ENCODE measurements at regions not wholly inside any gene's neighbourhood (a gene's known extent, or its start where the extent isn't known, plus 50 kb on each side); places are given as distances from the start of the nearest gene placed in this dataset.

DNA sequence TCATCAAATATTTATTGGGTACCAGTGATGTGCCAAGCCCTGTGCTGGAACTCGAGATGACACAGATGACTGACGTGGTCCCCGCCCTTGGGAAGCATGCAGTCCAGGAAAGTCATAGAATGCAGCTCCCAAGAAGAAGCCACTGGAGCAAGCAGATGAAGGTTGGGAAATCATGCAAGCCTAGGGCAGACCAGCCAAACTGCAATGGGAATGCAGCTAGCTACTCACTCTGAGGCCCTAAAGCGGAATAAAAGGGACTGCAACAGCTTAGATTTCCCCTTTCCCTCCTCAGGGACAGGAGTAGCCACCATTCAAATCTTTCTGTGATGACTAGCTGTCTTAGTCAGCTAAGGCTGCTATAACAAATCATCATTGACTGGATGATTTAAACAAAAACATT lies 152.2 kb downstream of the MAFB start:
- no peak for DNase-seq

DNA sequence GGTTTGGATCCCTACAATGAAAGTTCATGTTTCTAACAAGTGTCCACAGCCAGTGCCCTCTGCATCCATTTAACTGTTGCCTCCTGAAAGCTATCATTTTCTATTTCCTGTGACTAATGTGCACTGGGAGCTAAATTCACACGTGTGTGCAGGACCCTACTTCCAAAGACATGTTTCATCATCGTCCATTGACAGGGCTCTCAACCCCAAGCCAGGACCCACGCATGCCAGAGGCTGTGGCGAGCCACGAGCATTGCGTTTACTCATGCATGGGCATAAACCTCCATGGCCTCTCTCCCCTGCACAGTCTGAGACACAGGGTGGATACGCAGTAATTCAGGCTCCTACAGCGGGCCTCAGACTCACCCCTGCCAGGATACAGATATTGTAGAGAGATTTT lies 153.2 kb downstream of the MAFB start:
- no peak for DNase-seq

DNA sequence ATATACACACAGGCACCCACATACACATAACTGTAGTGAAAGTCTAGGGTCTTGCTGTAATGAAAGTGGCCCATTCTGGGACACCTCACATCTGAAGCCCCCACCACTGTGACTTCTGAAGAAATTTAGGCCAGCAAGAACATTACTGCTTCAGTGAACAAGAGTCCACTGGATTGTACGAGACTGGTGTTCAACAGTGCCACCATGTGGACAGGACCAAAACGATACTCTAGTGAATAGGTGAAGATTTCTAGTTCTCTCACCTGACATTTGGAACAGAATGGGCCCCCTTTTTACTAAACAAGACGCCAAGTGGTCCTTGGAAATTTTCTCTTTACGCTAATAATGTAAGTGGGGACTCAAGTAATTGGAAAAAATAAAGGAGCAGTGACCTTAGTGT lies 156.9 kb downstream of the MAFB start:
- DNase-seq = no peak

DNA sequence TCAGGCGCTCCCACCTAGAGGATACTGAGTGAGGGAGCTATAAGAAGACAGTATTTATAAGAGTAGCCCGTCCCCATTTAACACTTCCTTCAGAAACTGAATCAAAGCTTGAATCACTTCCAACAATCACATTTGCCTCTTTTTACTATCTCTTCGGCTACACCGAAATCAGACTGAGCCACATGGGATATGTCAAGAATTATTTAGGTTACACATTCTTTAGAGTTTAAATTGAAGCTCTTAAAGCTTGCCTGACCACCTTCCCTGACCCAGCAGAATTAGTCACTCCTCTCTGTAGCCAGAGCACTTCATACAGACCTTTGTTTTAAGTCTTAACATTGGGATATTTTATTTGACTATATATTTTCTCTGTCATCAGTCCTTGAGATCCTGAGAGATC lies 163.7 kb downstream of the MAFB start:
- no peak for DNase-seq

DNA sequence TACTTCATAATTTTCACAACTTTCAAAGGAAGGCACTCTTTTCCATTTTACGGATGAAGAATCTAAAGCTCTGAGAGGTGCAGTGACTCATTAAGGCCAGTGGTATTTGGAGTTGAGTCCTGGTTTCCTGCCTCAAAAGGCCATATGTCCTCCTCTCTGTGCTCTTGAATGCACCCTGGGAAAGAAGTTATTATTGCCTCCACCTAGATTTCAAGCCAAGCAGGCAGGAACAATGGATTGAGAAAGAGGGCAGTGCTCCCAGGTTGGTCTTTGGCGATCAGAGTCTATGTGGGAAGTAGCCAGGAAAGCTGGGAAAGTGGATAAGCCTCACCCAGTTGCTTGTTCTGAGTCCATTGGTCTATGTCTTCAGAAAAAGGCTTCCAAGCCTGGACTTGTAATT lies 165.0 kb downstream of the MAFB start:
- no peak for DNase-seq

DNA sequence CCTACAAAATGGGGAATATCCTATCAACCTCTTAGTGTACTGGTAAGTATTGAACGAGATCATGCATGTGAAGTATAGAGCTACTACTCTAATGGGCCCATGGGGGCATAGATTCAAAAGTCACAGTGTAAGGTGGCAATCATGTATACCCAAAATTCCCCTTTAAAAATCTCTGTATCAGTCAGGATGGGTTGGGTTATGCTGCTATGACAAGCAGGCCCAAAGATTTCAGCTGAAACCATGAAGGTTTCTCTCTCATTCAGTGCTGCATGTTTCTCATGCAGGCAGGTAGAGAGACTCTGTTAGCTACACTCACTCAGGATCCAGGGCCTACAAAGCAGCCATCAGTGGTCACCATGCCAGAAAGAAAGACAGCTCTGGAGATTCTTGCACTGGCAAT lies 166.6 kb downstream of the MAFB start:
- DNase-seq = no peak

DNA sequence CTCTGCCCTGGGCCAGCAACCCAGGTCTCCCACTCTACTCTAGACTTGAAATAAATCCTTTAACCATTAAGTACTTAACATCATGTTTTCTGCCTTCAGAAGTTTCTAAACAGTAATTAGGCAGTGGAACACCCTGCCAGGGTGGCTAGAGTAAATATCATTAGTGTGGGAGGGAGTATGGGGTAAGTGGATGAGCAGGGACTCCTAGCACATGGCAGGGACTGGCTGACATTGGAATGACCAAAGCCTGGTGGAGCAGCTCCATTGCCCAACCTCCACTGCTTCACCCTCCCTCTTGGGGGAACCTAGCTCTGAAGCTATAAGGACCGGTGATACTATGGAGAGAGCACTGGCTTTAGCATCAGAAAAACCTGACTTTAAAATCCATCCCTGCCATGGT lies 167.1 kb downstream of the MAFB start:
- DNase-seq = no peak

DNA sequence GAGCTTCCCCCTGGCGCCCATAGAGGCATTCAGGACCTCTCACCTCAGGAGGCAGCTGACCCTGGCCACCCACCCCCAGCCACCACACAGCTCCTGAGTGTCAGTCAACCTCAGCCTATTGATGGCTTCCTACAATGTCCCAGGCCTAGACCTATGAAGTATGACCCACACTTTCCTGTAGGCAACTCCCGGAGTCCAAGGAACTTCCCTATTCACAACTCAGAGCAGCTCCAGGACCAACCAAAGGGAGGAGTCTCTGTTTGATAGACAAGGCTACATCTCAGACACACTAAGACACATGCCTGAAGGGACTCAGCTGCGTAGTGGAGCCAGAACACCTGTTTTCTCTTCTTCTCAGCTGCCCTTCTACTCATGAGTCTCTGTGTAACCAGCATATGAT lies 169.1 kb downstream of the MAFB start:
- DNase-seq = no peak

DNA sequence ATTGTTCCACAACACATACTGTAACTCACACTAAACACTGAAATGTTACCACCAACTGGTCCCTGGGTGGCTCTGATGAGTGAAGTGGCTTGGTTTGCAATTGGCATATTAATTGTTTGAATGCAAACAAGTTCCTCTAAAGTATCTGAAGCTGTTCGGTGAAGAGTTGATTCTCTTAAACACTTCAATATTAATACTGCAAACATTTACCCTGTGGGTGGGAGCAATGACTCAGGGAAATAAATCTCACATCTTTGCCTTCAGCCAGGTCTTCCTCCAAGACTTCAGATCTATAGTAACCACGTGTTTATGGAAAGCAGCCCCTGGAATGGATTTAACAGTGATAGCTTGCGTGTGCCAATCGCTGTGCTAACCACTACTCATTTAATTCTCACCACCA lies 176.0 kb downstream of the MAFB start:
- no peak for DNase-seq

DNA sequence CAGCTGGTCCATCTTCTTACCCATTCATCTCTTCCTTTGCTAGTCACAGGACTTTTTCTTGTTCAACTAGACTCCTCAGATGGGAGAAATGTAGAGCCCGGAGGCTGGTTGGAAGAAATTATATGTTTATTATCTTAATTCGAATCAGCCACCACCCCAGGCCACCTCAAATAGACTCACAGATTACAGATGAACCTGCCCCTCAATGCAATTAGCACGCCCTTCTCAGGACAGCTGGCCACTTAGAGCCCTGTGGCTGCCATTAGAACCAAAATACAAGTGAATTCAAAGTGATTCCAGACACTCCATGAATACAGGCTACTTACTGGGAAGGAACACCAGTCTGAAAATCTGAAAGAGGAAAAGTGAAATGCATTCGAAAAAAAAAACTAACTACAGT lies 176.4 kb downstream of the MAFB start:
- no peak for DNase-seq

DNA sequence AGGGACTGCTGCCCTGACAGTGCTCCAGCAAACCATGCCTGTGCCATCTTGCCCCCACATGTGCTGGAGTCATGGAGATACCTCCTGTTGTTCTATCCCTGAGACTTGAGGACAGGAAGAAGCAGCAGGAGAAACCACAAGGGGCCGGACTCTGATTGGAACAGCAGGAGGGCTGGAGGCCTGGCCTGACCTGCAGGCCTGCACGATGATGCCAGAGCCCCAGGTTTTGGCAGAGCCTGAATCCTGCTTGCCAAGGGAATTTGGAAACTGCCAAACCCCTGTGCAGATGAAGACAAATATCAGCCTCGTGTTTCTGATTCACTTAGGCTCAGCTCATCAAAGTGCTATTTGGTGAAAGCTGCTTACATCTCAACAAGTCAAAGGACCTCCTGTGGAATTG lies 177.6 kb downstream of the MAFB start:
- DNase-seq = no peak

DNA sequence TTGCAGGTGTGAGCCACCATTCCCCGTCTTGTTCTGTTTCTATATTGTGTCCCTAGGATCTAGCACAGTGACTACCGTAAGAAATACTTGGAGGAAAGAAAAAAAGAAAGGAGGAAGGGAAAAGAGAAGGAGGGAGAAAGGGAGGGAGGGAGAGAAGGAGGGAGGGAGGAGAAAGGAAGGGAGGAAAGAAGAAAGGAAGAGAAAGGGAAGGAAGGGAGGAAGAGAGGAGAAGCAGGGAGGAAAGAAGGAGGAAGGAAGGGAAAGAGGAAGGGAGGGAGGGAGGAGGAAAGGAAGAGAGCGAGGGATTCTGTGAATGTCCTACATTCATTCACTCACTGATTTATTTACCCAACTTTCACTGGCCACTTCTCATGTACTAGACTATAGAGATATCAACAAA lies 178.4 kb downstream of the MAFB start:
- DNase-seq = no peak

DNA sequence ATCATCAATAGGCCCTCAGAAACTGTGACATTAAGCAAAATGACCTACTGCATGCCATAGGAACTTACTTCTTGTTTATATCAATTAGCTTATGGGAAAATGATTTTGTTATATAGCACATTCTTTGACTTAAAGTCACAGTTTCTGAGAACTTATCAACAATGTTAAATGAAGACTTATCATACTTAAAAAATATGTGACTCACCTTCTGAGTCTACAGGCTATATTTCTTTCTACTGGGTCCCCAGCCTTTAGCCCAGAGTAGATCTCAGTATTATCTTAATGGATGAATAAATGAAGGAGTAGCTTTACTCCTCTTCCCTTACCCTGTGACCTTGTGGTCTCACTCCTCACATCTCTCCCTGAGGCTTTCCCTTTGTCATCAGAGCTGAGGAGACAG lies 180.2 kb downstream of the MAFB start:
- DNase-seq = no peak

DNA sequence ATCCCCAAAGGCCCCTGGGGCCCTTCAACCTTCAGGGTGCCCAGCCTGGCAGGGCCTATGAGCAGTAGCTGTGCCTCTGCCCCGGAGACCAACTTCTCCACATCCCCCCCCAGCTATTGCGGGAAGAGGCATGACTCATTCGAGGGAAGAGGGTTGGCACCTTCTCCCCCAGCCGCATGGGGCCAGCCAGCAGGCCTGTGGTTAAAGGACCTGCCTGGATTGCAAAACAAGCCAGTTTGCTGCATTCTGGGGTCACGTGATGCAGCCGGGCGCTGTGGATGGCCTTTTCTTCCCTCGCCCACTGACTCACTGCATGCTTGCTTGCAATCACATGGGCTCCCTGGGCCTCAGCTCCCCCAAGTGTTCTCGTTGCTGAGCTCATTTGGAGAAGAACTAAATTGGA lies 182.5 kb downstream of the MAFB start:
- DNase-seq = no peak

DNA sequence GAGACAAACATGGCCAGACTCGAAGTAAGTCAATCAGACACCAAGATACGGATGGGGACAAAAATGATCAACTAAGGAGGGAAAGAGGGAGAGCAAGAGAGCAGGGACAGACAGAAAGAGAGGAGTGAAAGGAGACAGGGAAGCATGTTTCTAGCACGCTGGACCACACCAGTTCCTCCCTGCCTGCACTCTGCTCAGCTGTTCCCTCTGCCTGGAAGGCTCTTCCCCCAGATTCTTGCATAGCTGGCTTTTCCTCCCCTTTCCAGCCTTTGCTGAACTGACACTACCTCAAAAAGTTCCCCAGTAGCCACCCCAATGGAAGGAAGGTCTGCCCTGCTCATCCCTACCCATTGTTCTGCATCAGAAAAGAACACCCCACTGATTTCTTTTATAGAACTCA lies 185.9 kb downstream of the MAFB start:
- DNase-seq = no peak

DNA sequence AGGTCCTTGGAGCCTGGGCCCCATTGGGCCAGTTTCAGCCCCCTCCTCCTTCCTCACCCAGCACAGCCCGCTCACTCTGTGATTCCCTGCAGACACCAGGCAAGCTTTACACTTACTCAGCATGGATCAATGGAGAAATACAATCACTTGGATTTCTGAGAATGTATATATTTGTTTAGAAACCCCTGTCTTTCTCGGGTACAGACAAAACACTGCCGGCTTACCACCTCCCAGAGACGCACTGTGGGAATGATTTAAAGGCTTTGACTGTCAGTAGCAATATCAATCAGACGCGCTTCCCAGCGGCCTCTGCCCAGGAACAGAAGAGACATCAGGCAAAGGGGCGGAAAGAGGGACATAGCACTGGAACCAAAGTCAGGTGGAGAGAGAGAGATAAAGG lies 186.5 kb downstream of the MAFB start:
- no peak for DNase-seq

DNA sequence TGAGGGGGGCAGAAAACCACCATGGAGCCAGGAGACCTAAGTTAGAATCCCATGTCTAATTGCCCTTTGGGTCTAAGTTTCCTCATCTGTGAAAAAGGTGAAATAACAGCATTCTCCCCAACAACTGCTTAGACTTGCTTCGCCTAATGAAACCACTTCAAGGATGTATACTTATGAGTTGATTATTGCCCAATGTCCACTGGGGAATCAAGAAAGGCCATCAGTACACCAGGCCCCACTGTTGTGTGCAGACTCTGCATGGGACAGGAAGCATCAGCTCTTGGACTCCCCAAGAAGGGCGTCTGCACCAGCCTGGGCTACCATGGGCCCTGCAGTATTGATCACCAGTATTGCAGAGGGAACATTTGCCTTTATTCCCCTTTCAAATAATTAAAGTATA lies 189.6 kb downstream of the MAFB start:
- DNase-seq = no peak

DNA sequence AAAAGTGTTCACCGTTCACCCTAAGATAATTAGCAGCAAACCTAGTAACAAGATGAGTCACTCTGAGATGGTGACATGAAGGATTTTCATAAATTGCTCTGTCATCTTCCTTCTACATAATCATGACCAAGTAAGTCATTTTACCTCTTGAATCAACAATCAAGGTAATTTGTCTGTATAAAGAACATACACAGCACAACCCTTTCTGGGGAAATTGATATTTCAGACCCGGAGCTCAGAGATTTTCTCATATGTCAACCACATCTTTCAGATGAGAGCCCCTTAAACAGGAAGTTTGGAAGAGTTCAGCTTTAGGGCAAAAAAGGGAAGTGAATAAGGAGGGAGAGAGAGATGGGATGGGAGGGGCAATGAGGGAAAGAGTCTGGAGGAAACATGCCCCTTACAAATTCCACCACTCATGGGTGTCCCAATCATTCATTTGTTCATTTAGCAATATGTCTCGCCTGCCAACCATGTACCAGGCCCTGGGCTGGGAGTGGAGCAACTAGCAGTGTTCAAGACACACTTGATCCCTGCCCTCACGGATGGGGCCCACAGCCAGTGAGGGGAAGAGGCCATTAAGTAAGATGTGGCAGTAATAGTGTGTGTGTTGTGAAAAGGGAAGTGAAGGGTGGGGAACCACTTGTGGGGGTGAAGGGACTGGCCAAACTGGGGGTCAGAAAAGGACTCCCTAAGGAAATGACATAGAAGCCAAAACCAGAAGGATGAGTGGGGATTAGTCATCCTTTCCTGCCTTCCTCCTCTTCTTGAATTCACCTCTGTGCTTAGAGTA lies 190.9 kb downstream of the MAFB start:
- no peak for DNase-seq

DNA sequence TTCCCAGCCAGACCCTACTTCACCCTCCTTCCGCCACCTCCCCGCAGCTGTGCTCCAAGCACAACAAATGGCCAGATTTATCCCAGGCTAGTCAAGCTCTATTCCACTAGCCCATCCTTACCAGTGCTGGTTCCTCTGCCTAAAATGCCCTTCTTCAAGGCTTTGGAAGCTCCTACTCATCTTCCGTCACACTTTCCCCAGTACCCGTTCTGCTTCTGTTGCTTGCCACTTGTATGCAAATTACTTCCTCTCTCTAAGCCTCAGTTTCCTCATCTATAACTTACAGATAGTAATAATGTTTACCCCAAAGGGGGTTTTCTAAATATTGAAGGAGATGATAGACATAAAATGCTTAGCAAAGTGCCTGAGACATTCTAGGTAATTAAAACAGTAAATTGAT lies 193.1 kb downstream of the MAFB start:
- no peak for DNase-seq

DNA sequence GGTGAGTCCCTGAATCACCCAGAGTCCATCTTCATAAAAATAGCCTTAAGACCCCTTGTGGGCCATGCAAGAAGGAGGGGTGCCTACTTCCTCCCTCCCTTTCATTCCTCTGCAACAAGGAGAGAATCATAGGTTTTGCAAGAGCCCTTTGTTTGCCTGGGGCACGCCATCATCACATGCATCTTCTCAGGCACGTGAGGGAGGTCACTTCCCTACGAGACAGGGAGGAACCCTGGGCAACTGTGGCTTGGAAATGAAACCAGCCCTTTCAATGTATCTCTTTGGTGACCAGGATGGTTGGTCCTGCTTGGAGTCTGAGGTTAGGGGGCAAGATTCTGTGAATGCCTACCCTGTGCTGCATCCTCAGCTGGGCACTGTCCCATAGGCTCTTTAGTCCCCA lies 194.8 kb downstream of the MAFB start:
- no peak for DNase-seq

DNA sequence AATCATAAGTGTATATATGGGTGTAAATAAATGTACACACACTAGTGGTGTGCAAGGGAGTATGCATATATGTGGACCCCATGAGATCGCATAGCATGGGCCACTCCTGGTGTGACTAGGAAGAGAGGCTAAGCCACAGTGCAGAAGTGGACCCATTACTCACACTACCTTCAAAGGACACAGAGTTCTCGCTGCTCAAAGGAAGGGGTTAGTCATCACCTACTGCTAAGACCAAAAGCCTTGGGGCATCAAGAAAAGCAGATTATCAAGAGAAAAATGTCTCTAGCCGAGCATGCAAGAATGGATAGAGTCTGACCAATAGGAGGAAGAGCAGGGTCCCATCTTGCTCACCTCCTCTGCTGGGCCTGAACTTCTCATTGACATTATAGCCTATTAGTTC lies 195.5 kb downstream of the MAFB start:
- no peak for DNase-seq

DNA sequence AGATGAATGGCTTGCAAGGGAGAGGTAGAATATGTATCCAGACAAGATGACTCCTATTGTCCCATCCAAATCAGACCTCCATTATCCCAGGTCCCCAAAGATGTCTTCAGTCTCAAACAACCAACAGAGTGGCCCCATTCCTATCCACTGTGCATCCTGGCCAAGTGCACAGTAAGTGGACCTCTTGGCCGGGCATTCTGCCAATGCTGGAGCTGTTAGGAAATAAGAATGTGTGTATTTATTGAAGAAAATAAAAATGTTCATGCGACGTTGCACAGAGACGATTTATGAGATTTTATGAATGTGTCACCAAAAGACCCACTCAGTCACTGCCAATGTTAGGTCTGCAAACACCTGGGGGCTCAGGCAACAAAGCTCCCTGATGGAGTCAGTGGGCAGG lies 196.0 kb downstream of the MAFB start:
- no peak for DNase-seq

DNA sequence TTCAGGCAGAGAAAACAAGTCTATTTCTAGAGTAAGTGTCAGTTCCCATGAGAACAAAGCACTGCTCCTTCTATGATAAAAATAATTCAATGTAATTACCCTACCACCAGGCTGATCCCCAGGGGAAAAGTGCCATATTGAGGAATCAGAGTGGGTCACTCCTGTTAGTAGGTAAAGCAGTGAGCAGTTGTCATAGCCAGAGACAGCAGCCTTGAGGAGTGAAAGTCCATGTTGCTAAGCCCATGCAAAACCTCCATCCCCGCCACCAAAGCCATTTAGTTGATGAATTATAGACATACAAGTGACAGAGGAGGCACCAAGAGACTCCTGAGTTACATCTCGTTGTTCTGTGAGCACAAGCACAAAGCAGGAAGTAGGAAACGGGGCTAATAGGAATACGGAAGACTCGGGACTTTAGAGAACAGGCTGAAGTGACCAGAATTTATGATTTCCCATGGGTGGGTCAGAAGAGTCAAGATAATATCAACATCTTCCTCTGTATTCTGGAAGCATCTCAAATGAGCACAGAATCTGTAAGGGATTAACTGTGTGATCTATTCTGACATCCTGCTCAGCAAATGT lies 197.9 kb downstream of the MAFB start:
- DNase-seq = no peak

DNA sequence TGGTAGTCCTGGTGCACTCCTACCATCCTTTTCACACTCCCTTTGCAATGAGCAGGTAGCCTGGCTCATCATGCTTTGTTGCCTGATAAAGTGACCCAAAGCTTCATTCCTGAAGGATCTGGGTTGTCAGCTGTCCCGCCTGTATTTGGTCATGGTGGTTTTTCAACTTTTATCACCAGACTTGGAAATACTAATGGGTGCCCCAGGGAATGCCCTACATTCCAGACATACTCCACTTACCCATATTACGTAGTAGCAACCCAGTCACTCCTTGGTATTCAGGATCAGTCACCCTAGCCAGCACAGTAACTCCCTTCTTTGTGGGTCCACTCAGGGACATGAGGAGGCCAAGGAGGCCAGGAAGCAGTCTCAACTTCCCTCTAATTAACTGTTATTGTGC lies 199.2 kb downstream of the MAFB start:
- no peak for DNase-seq

DNA sequence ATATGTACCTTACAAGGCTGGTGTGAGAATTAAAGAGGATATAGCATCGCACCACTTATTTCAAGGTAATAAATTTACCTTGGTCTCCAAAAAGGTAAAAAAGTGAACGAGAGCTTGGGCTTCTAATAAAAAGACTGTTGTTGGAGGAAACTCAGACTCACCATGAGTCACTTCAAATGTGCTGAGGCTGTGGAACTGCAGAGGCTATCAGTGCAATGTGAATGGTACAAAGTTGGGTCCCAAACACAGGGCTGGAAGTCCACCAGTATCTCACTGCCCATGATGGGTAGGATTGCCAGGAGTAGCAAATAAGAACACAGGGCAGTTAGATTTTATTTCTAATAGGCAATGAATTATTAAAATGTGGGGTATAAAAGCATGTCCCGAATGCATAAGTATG lies 200.6 kb downstream of the MAFB start:
- DNase-seq = no peak

Data from stimulated activated CD4-positive, alpha-beta T cell treated with anti-CD3 and anti-CD28 coated beads, Interleukin-4, amount 100 ng/mL, for 24 hours (primary cell).